ENCODE measurements at regions not wholly inside any gene's neighbourhood (a gene's known extent, or its start where the extent isn't known, plus 50 kb on each side); places are given as distances from the start of the nearest gene placed in this dataset.

- Histone ChIP-seq H3K79me2 (ENCODE audit: control insufficient read depth, insufficient read depth, low read length) (no peaks in the 10 kb centered on the region), H3K4me2 (ENCODE audit: low read length) (no peak overlapping the region), H3K79me1 (ENCODE audit: low read length) (no peaks in the 10 kb centered on the region), H2BK15ac (replicated peaks; ENCODE audit: low read depth) (no peak overlapping the region), H4K5ac (ENCODE audit: low read length) (no peak overlapping the region), H3K56ac (ENCODE audit: low read length) (no peak overlapping the region), H3K4me1 (ENCODE audit: control insufficient read depth, low read depth, low read length) (no peaks in the 10 kb centered on the region), H3K9ac (ENCODE audit: low read length) (no peak overlapping the region), H3K4ac (ENCODE audit: low read depth, low read length) (no peak overlapping the region), H3K27me3 (ENCODE audit: insufficient read depth, low read length, poor library complexity) (no peaks in the 10 kb centered on the region), H3K23ac (ENCODE audit: low read length) (no peak overlapping the region), H3K4me3 (ENCODE audit: low read length) (no peak overlapping the region), H4K8ac (ENCODE audit: low read depth, low read length) (no peak overlapping the region), H3K27ac (ENCODE audit: low read depth, low read length) (no peak overlapping the region), H3K36me3 (ENCODE audit: control insufficient read depth, insufficient read depth, low read length) (no peaks in the 10 kb centered on the region), H2AK5ac (ENCODE audit: low read length) (no peak overlapping the region), H2BK120ac (ENCODE audit: low read depth, low read length) (no peak overlapping the region), H2BK5ac (ENCODE audit: low read length) (no peak overlapping the region), H3K18ac (ENCODE audit: low read length) (no peak overlapping the region)
- no peak for DNase-seq
- no CpG with 5 or more reads among the region's 6 CpGs for WGBS (ENCODE audit: extremely low coverage, insufficient coverage, low lambda C conversion rate)
Observed at GRCh38 chr2:198776616-198777406, 680.9 kb downstream of the SATB2 start.

GRCh38 chr2:198775737-198776136 lies 682.0 kb downstream of the SATB2 start:
- H3K4me1 ChIP-seq (ENCODE audit: control insufficient read depth, low read depth, low read length): no peaks in the 10 kb centered on the region
- no peaks in the 10 kb centered on the region for H3K27me3 ChIP-seq (ENCODE audit: insufficient read depth, low read length, poor library complexity)
- H3K4me3 ChIP-seq (ENCODE audit: low read length): no peak overlapping the region
- no peak overlapping the region for H3K4me2 ChIP-seq (ENCODE audit: low read length)
- no peak overlapping the region for H3K23ac ChIP-seq (ENCODE audit: low read length)
- WGBS (ENCODE audit: extremely low coverage, insufficient coverage, low lambda C conversion rate): no CpG with 5 or more reads among the region's 5 CpGs
- no peak overlapping the region for H3K4ac ChIP-seq (ENCODE audit: low read depth, low read length)
- H3K79me2 ChIP-seq (ENCODE audit: control insufficient read depth, insufficient read depth, low read length): no peaks in the 10 kb centered on the region
- H3K79me1 ChIP-seq (ENCODE audit: low read length): no peaks in the 10 kb centered on the region
- no peaks in the 10 kb centered on the region for H3K36me3 ChIP-seq (ENCODE audit: control insufficient read depth, insufficient read depth, low read length)
- H4K5ac ChIP-seq (ENCODE audit: low read length): no peak overlapping the region
- H3K27ac ChIP-seq (ENCODE audit: low read depth, low read length): no peak overlapping the region
- H2BK120ac ChIP-seq (ENCODE audit: low read depth, low read length): no peak overlapping the region
- H3K18ac ChIP-seq (ENCODE audit: low read length): no peak overlapping the region
- no peak for DNase-seq
- H4K8ac ChIP-seq (ENCODE audit: low read depth, low read length): no peak overlapping the region
- H3K9ac ChIP-seq (ENCODE audit: low read length): no peak overlapping the region
- no peak overlapping the region for H2AK5ac ChIP-seq (ENCODE audit: low read length)
- H2BK5ac ChIP-seq (ENCODE audit: low read length): no peak overlapping the region
- H3K56ac ChIP-seq (ENCODE audit: low read length): no peak overlapping the region
- no peak overlapping the region for H2BK15ac ChIP-seq (replicated peaks; ENCODE audit: low read depth)

GRCh38 chr2:198774576-198774975 lies 683.2 kb downstream of the SATB2 start:
- no peak overlapping the region for H3K18ac ChIP-seq (ENCODE audit: low read length)
- no peak overlapping the region for H2BK120ac ChIP-seq (ENCODE audit: low read depth, low read length)
- DNase-seq: no peak
- no peak overlapping the region for H3K56ac ChIP-seq (ENCODE audit: low read length)
- H3K4me2 ChIP-seq (ENCODE audit: low read length): no peak overlapping the region
- no peaks in the 10 kb centered on the region for H3K79me1 ChIP-seq (ENCODE audit: low read length)
- H3K23ac ChIP-seq (ENCODE audit: low read length): no peak overlapping the region
- H2AK5ac ChIP-seq (ENCODE audit: low read length): no peak overlapping the region
- no peaks in the 10 kb centered on the region for H3K36me3 ChIP-seq (ENCODE audit: control insufficient read depth, insufficient read depth, low read length)
- no peaks in the 10 kb centered on the region for H3K27me3 ChIP-seq (ENCODE audit: insufficient read depth, low read length, poor library complexity)
- WGBS (ENCODE audit: extremely low coverage, insufficient coverage, low lambda C conversion rate): no CpG with 5 or more reads among the region's 2 CpGs
- no peaks in the 10 kb centered on the region for H3K79me2 ChIP-seq (ENCODE audit: control insufficient read depth, insufficient read depth, low read length)
- H3K4ac ChIP-seq (ENCODE audit: low read depth, low read length): no peak overlapping the region
- no peak overlapping the region for H3K4me3 ChIP-seq (ENCODE audit: low read length)
- no peak overlapping the region for H2BK15ac ChIP-seq (replicated peaks; ENCODE audit: low read depth)
- H2BK5ac ChIP-seq (ENCODE audit: low read length): no peak overlapping the region
- no peak overlapping the region for H3K27ac ChIP-seq (ENCODE audit: low read depth, low read length)
- no peak overlapping the region for H4K8ac ChIP-seq (ENCODE audit: low read depth, low read length)
- no peak overlapping the region for H3K9ac ChIP-seq (ENCODE audit: low read length)
- H3K4me1 ChIP-seq (ENCODE audit: control insufficient read depth, low read depth, low read length): no peaks in the 10 kb centered on the region
- H4K5ac ChIP-seq (ENCODE audit: low read length): no peak overlapping the region

DNA sequence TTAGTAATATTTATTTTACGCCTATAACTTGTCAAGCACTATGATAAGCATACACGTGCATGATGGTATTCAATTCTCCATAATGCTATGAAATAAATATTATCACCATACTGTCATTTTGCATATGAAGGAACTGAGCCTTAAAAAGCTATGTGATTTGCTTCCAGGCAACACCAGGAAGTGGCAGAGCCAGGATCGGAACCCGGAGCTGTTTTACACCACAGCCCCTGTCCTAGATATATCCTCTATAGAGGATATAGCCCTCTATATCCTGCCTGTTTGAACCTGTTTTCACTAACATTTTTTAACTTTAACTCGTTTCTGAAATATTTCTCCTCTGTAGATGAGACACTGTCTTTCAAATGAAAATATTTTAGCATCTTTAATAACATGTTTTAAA lies 690.0 kb downstream of the SATB2 start:
- no CpG with 5 or more reads among the region's 5 CpGs for WGBS (ENCODE audit: extremely low coverage, insufficient coverage, low lambda C conversion rate)
- DNase-seq: no peak
- H3K4me3 ChIP-seq (ENCODE audit: low read length): no peak overlapping the region
- no peak overlapping the region for H3K27ac ChIP-seq (ENCODE audit: low read depth, low read length)
- H3K27me3 ChIP-seq (ENCODE audit: insufficient read depth, low read length, poor library complexity): no peaks in the 10 kb centered on the region
- H3K18ac ChIP-seq (ENCODE audit: low read length): no peak overlapping the region
- no peaks in the 10 kb centered on the region for H3K79me1 ChIP-seq (ENCODE audit: low read length)
- H2BK120ac ChIP-seq (ENCODE audit: low read depth, low read length): no peak overlapping the region
- no peak overlapping the region for H4K5ac ChIP-seq (ENCODE audit: low read length)
- H2AK5ac ChIP-seq (ENCODE audit: low read length): no peak overlapping the region
- H3K79me2 ChIP-seq (ENCODE audit: control insufficient read depth, insufficient read depth, low read length): no peaks in the 10 kb centered on the region
- H2BK15ac ChIP-seq (replicated peaks; ENCODE audit: low read depth): no peak overlapping the region
- H3K9ac ChIP-seq (ENCODE audit: low read length): no peak overlapping the region
- H4K8ac ChIP-seq (ENCODE audit: low read depth, low read length): no peak overlapping the region
- H3K4me2 ChIP-seq (ENCODE audit: low read length): no peak overlapping the region
- no peaks in the 10 kb centered on the region for H3K36me3 ChIP-seq (ENCODE audit: control insufficient read depth, insufficient read depth, low read length)
- H3K4me1 ChIP-seq (ENCODE audit: control insufficient read depth, low read depth, low read length): no peaks in the 10 kb centered on the region
- H3K56ac ChIP-seq (ENCODE audit: low read length): no peak overlapping the region
- no peak overlapping the region for H3K23ac ChIP-seq (ENCODE audit: low read length)
- no peak overlapping the region for H3K4ac ChIP-seq (ENCODE audit: low read depth, low read length)
- no peak overlapping the region for H2BK5ac ChIP-seq (ENCODE audit: low read length)

GRCh38 chr2:198763793-198764192 lies 693.9 kb downstream of the SATB2 start:
- no peak for DNase-seq
- Histone ChIP-seq H4K8ac (ENCODE audit: low read depth, low read length) (no peak overlapping the region), H4K5ac (ENCODE audit: low read length) (no peak overlapping the region), H3K4me2 (ENCODE audit: low read length) (no peak overlapping the region), H3K56ac (ENCODE audit: low read length) (no peak overlapping the region), H2BK5ac (ENCODE audit: low read length) (no peak overlapping the region), H3K36me3 (ENCODE audit: control insufficient read depth, insufficient read depth, low read length) (no peaks in the 10 kb centered on the region), H3K18ac (ENCODE audit: low read length) (no peak overlapping the region), H3K79me1 (ENCODE audit: low read length) (no peaks in the 10 kb centered on the region), H2BK15ac (replicated peaks; ENCODE audit: low read depth) (no peak overlapping the region), H3K27ac (ENCODE audit: low read depth, low read length) (no peak overlapping the region), H3K27me3 (ENCODE audit: insufficient read depth, low read length, poor library complexity) (no peaks in the 10 kb centered on the region), H3K4me3 (ENCODE audit: low read length) (no peak overlapping the region), H2BK120ac (ENCODE audit: low read depth, low read length) (no peak overlapping the region), H3K79me2 (ENCODE audit: control insufficient read depth, insufficient read depth, low read length) (no peaks in the 10 kb centered on the region), H3K23ac (ENCODE audit: low read length) (no peak overlapping the region), H2AK5ac (ENCODE audit: low read length) (no peak overlapping the region), H3K9ac (ENCODE audit: low read length) (no peak overlapping the region), H3K4me1 (ENCODE audit: control insufficient read depth, low read depth, low read length) (no peaks in the 10 kb centered on the region), H3K4ac (ENCODE audit: low read depth, low read length) (no peak overlapping the region)
- no CpG with 5 or more reads among the region's 1 CpG for WGBS (ENCODE audit: extremely low coverage, insufficient coverage, low lambda C conversion rate)

GRCh38 chr2:198762441-198762840 lies 695.3 kb downstream of the SATB2 start:
- Histone ChIP-seq H3K4me3 (ENCODE audit: low read length) (no peak overlapping the region), H3K9ac (ENCODE audit: low read length) (no peak overlapping the region), H3K4me2 (ENCODE audit: low read length) (no peak overlapping the region), H2BK15ac (replicated peaks; ENCODE audit: low read depth) (no peak overlapping the region), H3K4me1 (ENCODE audit: control insufficient read depth, low read depth, low read length) (no peaks in the 10 kb centered on the region), H3K79me2 (ENCODE audit: control insufficient read depth, insufficient read depth, low read length) (no peaks in the 10 kb centered on the region), H2AK5ac (ENCODE audit: low read length) (no peak overlapping the region), H2BK120ac (ENCODE audit: low read depth, low read length) (no peak overlapping the region), H3K27ac (ENCODE audit: low read depth, low read length) (no peak overlapping the region), H3K56ac (ENCODE audit: low read length) (no peak overlapping the region), H3K4ac (ENCODE audit: low read depth, low read length) (no peak overlapping the region), H3K79me1 (ENCODE audit: low read length) (no peaks in the 10 kb centered on the region), H3K36me3 (ENCODE audit: control insufficient read depth, insufficient read depth, low read length) (no peaks in the 10 kb centered on the region), H2BK5ac (ENCODE audit: low read length) (no peak overlapping the region), H4K5ac (ENCODE audit: low read length) (no peak overlapping the region), H4K8ac (ENCODE audit: low read depth, low read length) (no peak overlapping the region), H3K27me3 (ENCODE audit: insufficient read depth, low read length, poor library complexity) (no peaks in the 10 kb centered on the region), H3K18ac (ENCODE audit: low read length) (no peak overlapping the region), H3K23ac (ENCODE audit: low read length) (no peak overlapping the region)
- WGBS (ENCODE audit: extremely low coverage, insufficient coverage, low lambda C conversion rate): no CpG with 5 or more reads among the region's 3 CpGs
- peak; percentile 1 for DNase-seq
